ENCODE measurements at regions not wholly inside any gene's neighbourhood (a gene's known extent, or its start where the extent isn't known, plus 50 kb on each side); places are given as distances from the start of the nearest gene placed in this dataset.

GRCh38 chr3:177516158-177517011, 319.1 kb upstream of the TBL1XR1 start:
- no peak for DNase-seq

- DNase-seq: no peak
Measured at GRCh38 chr3:177517906-177518305, 320.6 kb upstream of the TBL1XR1 start.

- DNase-seq: no peak
Measured at GRCh38 chr3:177519588-177519987, 322.3 kb upstream of the TBL1XR1 start.

- DNase-seq: no peak
Measured at GRCh38 chr3:177521305-177521704, 324.0 kb upstream of the TBL1XR1 start.

- no peak for DNase-seq
Measured at GRCh38 chr3:177522051-177522450, 324.8 kb upstream of the TBL1XR1 start.

- DNase-seq: no peak
Measured at GRCh38 chr3:177523067-177523675, 325.9 kb upstream of the TBL1XR1 start.

GRCh38 chr3:177523872-177524438, 326.7 kb upstream of the TBL1XR1 start:
- DNase-seq: no peak

GRCh38 chr3:177524742-177525141, 327.5 kb upstream of the TBL1XR1 start:
- DNase-seq: no peak

- no peak for DNase-seq
Measured at GRCh38 chr3:177525414-177525813, 328.1 kb upstream of the TBL1XR1 start.

GRCh38 chr3:177525987-177526712, 328.9 kb upstream of the TBL1XR1 start:
- no peak for DNase-seq

- no peak for DNase-seq
Measured at GRCh38 chr3:177527182-177527581, 329.9 kb upstream of the TBL1XR1 start.

- no peak for DNase-seq
Measured at GRCh38 chr3:177528306-177529070, 331.2 kb upstream of the TBL1XR1 start.

- DNase-seq: no peak
Measured at GRCh38 chr3:177529071-177529550, 331.8 kb upstream of the TBL1XR1 start.

- DNase-seq: no peak
Measured at GRCh38 chr3:177529716-177530335, 332.5 kb upstream of the TBL1XR1 start.

GRCh38 chr3:177530908-177531307, 333.6 kb upstream of the TBL1XR1 start:
- no peak for DNase-seq

GRCh38 chr3:177536873-177537272, 339.6 kb upstream of the TBL1XR1 start:
- DNase-seq: no peak

GRCh38 chr3:177537612-177538011, 340.3 kb upstream of the TBL1XR1 start:
- DNase-seq: no peak

GRCh38 chr3:177538048-177538749, 340.9 kb upstream of the TBL1XR1 start:
- DNase-seq: no peak

- no peak for DNase-seq
Measured at GRCh38 chr3:177538750-177539730, 341.8 kb upstream of the TBL1XR1 start.

- DNase-seq: no peak
Measured at GRCh38 chr3:177541541-177541940, 344.3 kb upstream of the TBL1XR1 start.
